ENCODE measurements at regions not wholly inside any gene's neighbourhood (a gene's known extent, or its start where the extent isn't known, plus 50 kb on each side); places are given as distances from the start of the nearest gene placed in this dataset.

GRCh38 chr2:212609479-212609878, 70.9 kb upstream of the ERBB4 start:
- DNase-seq (ENCODE audit: low spot score): no peak

GRCh38 chr2:212607080-212607479, 68.5 kb upstream of the ERBB4 start:
- DNase-seq (ENCODE audit: low spot score): no peak

GRCh38 chr2:212606232-212606631, 67.6 kb upstream of the ERBB4 start:
- no peak for DNase-seq (ENCODE audit: low spot score)

GRCh38 chr2:212596688-212597087, 58.1 kb upstream of the ERBB4 start:
- no peak for DNase-seq (ENCODE audit: low spot score)

GRCh38 chr2:212596276-212596675, 57.7 kb upstream of the ERBB4 start:
- DNase-seq (ENCODE audit: low spot score): no peak

GRCh38 chr2:212595036-212595654, 56.5 kb upstream of the ERBB4 start:
- no peak for DNase-seq (ENCODE audit: low spot score)

GRCh38 chr2:212592695-212593094, 54.1 kb upstream of the ERBB4 start:
- no peak for DNase-seq (ENCODE audit: low spot score)

Measured in CD4-positive, alpha-beta T cell treated with Interleukin-6 at 100 ng/mL for 8 hours (primary cell).